IMR-90 (cell line): ENCODE measurements at regions not wholly inside any gene's neighbourhood (a gene's known extent, or its start where the extent isn't known, plus 50 kb on each side); places are given as distances from the start of the nearest gene placed in this dataset.

Experiments used
- ATAC-seq: fragments of 200-7000 bp; cut with Tn5 transposase; 2 replicates; pipeline ENCODE4 v1.9.1; 2020; ENCODE audit warnings: low read depth, mild to moderate bottlenecking, moderate library complexity
- BruUV-seq: library from RNA; stranded (reverse); fragments of 400-500 nt; replicated peaks from 2 replicates; lab custom pipeline; 2021; lab: Mats Ljungman, UMichigan
- CTCF ChIA-PET: fragments of 300-600 bp; formaldehyde crosslinking; extraction: SDS; loops from one replicate; lab custom pipeline; 2021; ENCODE audit warnings: antibody characterized with exemption; lab: Yijun Ruan, JAX
- POLR2A ChIA-PET: fragments of 300-600 bp; sonication (Branson Sonifier 250); formaldehyde crosslinking; loops from one replicate; lab custom pipeline; 2022; ENCODE audit warnings: antibody characterized with exemption; ENCODE audit not compliant: unreplicated experiment; lab: Charles Lee
- DNase-seq: peaks from one replicate; pipeline ENCODE4 v3.0.0; 2013
- H2AFZ ChIP-seq: replicated peaks from 2 replicates; pipeline ENCODE3; 2013; ENCODE audit warnings: low read length, mild to moderate bottlenecking; ENCODE audit not compliant: poor library complexity
- H2AK5ac ChIP-seq: 2 replicates; pipeline ENCODE4 v1.6.1; 2013; ENCODE audit warnings: low read depth, low read length, inconsistent platforms
- H2AK9ac ChIP-seq: replicated peaks from 2 replicates; pipeline ENCODE3; 2013; ENCODE audit warnings: mild to moderate bottlenecking, low read depth, low read length, moderate library complexity; ENCODE audit not compliant: poor library complexity
- H2BK120ac ChIP-seq: 2 replicates; pipeline ENCODE4 v1.6.1; 2013; ENCODE audit warnings: low read depth, low read length, inconsistent platforms
- H2BK15ac ChIP-seq: 3 replicates; pipeline ENCODE4 v1.6.1; 2013; ENCODE audit warnings: low read depth, low read length, inconsistent platforms
- H2BK20ac ChIP-seq: 2 replicates; pipeline ENCODE4 v1.6.1; 2013; ENCODE audit warnings: low read depth, mild to moderate bottlenecking, inconsistent platforms, low read length, moderate library complexity
- H2BK5ac ChIP-seq: 2 replicates; pipeline ENCODE4 v1.6.1; 2013; ENCODE audit warnings: mild to moderate bottlenecking, low read depth, low read length, inconsistent platforms; ENCODE audit not compliant: poor library complexity, severe bottlenecking
- H3K14ac ChIP-seq: replicated peaks from 2 replicates; pipeline ENCODE4 v1.6.1; 2013; ENCODE audit warnings: low read depth, low read length, inconsistent platforms
- H3K18ac ChIP-seq: 2 replicates; pipeline ENCODE4 v1.6.1; 2013; ENCODE audit warnings: low read depth, low read length, control low read depth
- H3K23ac ChIP-seq: 2 replicates; pipeline ENCODE4 v1.6.1; 2013; ENCODE audit warnings: low read depth, low read length, inconsistent platforms
- H3K27ac ChIP-seq: 2 replicates; pipeline ENCODE4 v1.5.1; 2013; ENCODE audit warnings: mild to moderate bottlenecking, control low read depth, low read length; ENCODE audit not compliant: insufficient read depth
- H3K27me3 ChIP-seq: 2 replicates; pipeline ENCODE4 v1.6.1; 2013; ENCODE audit warnings: low read length; ENCODE audit not compliant: control insufficient read depth, insufficient read depth
- H3K36me3 ChIP-seq: 2 replicates; pipeline ENCODE4 v1.6.1; 2013; ENCODE audit warnings: low read length, mixed read lengths; ENCODE audit not compliant: control insufficient read depth, insufficient read depth
- H3K4ac ChIP-seq: 2 replicates; pipeline ENCODE4 v1.6.1; 2013; ENCODE audit warnings: low read depth, low read length, inconsistent platforms
- H3K4me1 ChIP-seq: 2 replicates; pipeline ENCODE4 v1.6.1; 2013; ENCODE audit warnings: low read length, mixed read lengths; ENCODE audit not compliant: control insufficient read depth, insufficient read depth
- H3K4me2 ChIP-seq: 2 replicates; pipeline ENCODE4 v1.6.1; 2013; ENCODE audit warnings: low read depth, mild to moderate bottlenecking, control low read depth, low read length, moderate library complexity
- H3K4me3 ChIP-seq: 2 replicates; pipeline ENCODE4 v1.5.1; 2013; ENCODE audit warnings: low read depth, mild to moderate bottlenecking, control low read depth, low read length, moderate library complexity; ENCODE audit not compliant: insufficient read depth
- H3K56ac ChIP-seq: 2 replicates; pipeline ENCODE4 v1.6.1; 2013; ENCODE audit warnings: low read length, inconsistent platforms; ENCODE audit not compliant: insufficient read depth; ENCODE audit errors: extremely low read depth
- H3K79me1 ChIP-seq, 2 experiments: 2 replicates each; pipeline ENCODE4 v1.6.1; 2013; ENCODE audit warnings: low read length in 2 of 2, inconsistent platforms in 1 of 2, low read depth in 1 of 2
- H3K9ac ChIP-seq: 2 replicates; pipeline ENCODE4 v1.6.1; 2013; ENCODE audit warnings: low read depth, low read length, control low read depth
- H3K9me1 ChIP-seq: 2 replicates; pipeline ENCODE4 v1.6.1; 2013; ENCODE audit warnings: low read length, inconsistent platforms; ENCODE audit not compliant: insufficient read depth
- H3K9me3 ChIP-seq: 2 replicates; pipeline ENCODE4 v1.6.1; 2013; ENCODE audit warnings: low read length; ENCODE audit not compliant: control insufficient read depth, insufficient read depth
- H4K20me1 ChIP-seq: 2 replicates; pipeline ENCODE4 v1.6.1; 2013; ENCODE audit warnings: low read length, inconsistent platforms; ENCODE audit not compliant: insufficient read depth
- H4K5ac ChIP-seq: 2 replicates; pipeline ENCODE4 v1.6.1; 2013; ENCODE audit warnings: mild to moderate bottlenecking, low read depth, low read length, control low read depth
- H4K8ac ChIP-seq, 2 experiments: 2 replicates each; pipeline ENCODE4 v1.6.1; 2013; ENCODE audit warnings: low read depth in 2 of 2, low read length in 2 of 2, control low read depth in 1 of 2, inconsistent platforms in 1 of 2
- H4K91ac ChIP-seq: 2 replicates; pipeline ENCODE4 v1.6.1; 2013; ENCODE audit warnings: low read depth, low read length, inconsistent platforms; ENCODE audit not compliant: insufficient read depth
- CEBPB ChIP-seq: IDR thresholded peaks from 2 replicates; pipeline ENCODE4 v1.6.1; 2012; ENCODE audit warnings: low read depth, low read length, improper control_type of control experiment
- FOS ChIP-seq: fragments of 150-350 bp; IDR thresholded peaks from 2 replicates; pipeline ENCODE4 v1.6.1; 2016; ENCODE audit warnings: low read depth, low read length
- NFE2L2 ChIP-seq: fragments of 150-350 bp; IDR thresholded peaks from 2 replicates; pipeline ENCODE4 v1.6.1; 2016; ENCODE audit warnings: low read depth, mild to moderate bottlenecking, low read length
- POLR2A ChIP-seq: IDR thresholded peaks from 2 replicates; pipeline ENCODE4 v1.6.1; 2012; ENCODE audit warnings: mild to moderate bottlenecking, low read depth, low read length
- RCOR1 ChIP-seq: IDR thresholded peaks from 2 replicates; pipeline ENCODE4 v1.6.1; 2012; ENCODE audit warnings: mild to moderate bottlenecking, low read length, improper control_type of control experiment; ENCODE audit not compliant: insufficient replicate concordance
- RFX5 ChIP-seq: IDR thresholded peaks from 2 replicates; pipeline ENCODE4 v1.8.0; 2012; ENCODE audit warnings: low read depth, mild to moderate bottlenecking, low read length, moderate library complexity
- SMC3 ChIP-seq: fragments of 150-350 bp; IDR thresholded peaks from 2 replicates; pipeline ENCODE4 v1.6.1; 2016; ENCODE audit warnings: low read depth, mild to moderate bottlenecking, antibody characterized with exemption, low read length, moderate library complexity
- USF2 ChIP-seq: fragments of 150-350 bp; IDR thresholded peaks from 2 replicates; pipeline ENCODE4 v1.6.1; 2017; ENCODE audit warnings: mild to moderate bottlenecking, antibody characterized with exemption, low read length, low read depth
- WGBS, 2 experiments: methylation state at CpG; one replicate each; pipeline versions ENCODE4 v1.1.5 to v1.1.7; 2013; ENCODE audit warnings: missing lambda C conversion rate in 2 of 2; ENCODE audit not compliant: insufficient read length in 1 of 2; ENCODE audit errors: extremely low coverage in 2 of 2; 5-methylcytosine and 5-hydroxymethylcytosine counted together
- dilution Hi-C: fragments of 300-500 bp; cut with HindIII; formaldehyde crosslinking; loops from one replicate; pipeline ENCODE4 v1.14.3; 2018; ENCODE audit warnings: low sequenced_read_pairs; ENCODE audit not compliant: unreplicated experiment
- in situ Hi-C: fragments of 300-500 bp; cut with MboI; formaldehyde crosslinking; loops from 3 replicates; pipeline ENCODE4 v1.14.3; 2019; ENCODE audit warnings: low sequenced_read_pairs, inconsistent platforms, mixed read lengths
- intact Hi-C: fragments of 100-400 bp; cut with micrococcal nuclease; formaldehyde crosslinking; loops from 2 replicates; pipeline ENCODE4 v1.10.0; 2022
- TF ChIP-seq, protein P1 (sequence below): fragments of 150-350 bp; IDR thresholded peaks from 2 replicates; pipeline ENCODE4 v1.6.1; 2016; ENCODE audit warnings: low read depth, mild to moderate bottlenecking, low read length, moderate library complexity, borderline replicate concordance

GRCh38 chr6:145567684-145568252 lies 167.6 kb downstream of the EPM2A start:
- WGBS, 2 experiments, result no CpG with 5 or more reads among the region's 1 CpG
- no peak overlapping the region for H3K4me3 ChIP-seq
- no TSS peak for BruUV-seq
- H2BK120ac ChIP-seq, result no peak overlapping the region
- H2BK15ac ChIP-seq, result no peak overlapping the region
- H3K56ac ChIP-seq, result no peak overlapping the region
- H3K4me1 ChIP-seq, result no peaks in the 10 kb centered on the region
- DNase-seq (no peak), ATAC-seq (no peak)
- H3K9ac ChIP-seq, result no peak overlapping the region
- H3K79me1 ChIP-seq, result no peaks in the 10 kb centered on the region
- ChIA-PET CTCF (no interaction called here), POLR2A (interaction anchor here (0.6 kb wide), 1 partner anchor 9 kb away, joined by 3 read pairs; no protein-coding TSS in a partner anchor)
- TF ChIP-seq RFX5 (no peak), CEBPB (no peak), SMC3 (no peak), USF2 (no peak), POLR2A (no peak), RCOR1 (no peak), FOS (no peak), NFE2L2 (no peak)
- TF ChIP-seq, protein P1, sequence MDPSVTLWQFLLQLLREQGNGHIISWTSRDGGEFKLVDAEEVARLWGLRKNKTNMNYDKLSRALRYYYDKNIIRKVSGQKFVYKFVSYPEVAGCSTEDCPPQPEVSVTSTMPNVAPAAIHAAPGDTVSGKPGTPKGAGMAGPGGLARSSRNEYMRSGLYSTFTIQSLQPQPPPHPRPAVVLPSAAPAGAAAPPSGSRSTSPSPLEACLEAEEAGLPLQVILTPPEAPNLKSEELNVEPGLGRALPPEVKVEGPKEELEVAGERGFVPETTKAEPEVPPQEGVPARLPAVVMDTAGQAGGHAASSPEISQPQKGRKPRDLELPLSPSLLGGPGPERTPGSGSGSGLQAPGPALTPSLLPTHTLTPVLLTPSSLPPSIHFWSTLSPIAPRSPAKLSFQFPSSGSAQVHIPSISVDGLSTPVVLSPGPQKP, result no peak
- H3K27ac ChIP-seq, result no peak overlapping the region
- no peak overlapping the region for H3K23ac ChIP-seq
- H3K9me1 ChIP-seq, result 0 out of 2 replicates have a peak, but pooled peaks cover 3% of the 10 kb centered on the region
- H4K20me1 ChIP-seq, result no peaks in the 10 kb centered on the region
- no peak overlapping the region for H4K5ac ChIP-seq
- H3K4ac ChIP-seq, result no peak overlapping the region
- no peak overlapping the region for H2AK9ac ChIP-seq
- no peaks in the 10 kb centered on the region for H3K9me3 ChIP-seq
- H2AK5ac ChIP-seq, result no peak overlapping the region
- H3K27me3 ChIP-seq, result no peaks in the 10 kb centered on the region
- no peak overlapping the region for H3K4me2 ChIP-seq
- H4K8ac ChIP-seq, result no peak overlapping the region
- in situ Hi-C loops, result no loop called here
- H2AFZ ChIP-seq, result no peak overlapping the region
- H3K14ac ChIP-seq, result no peak overlapping the region
- H2BK5ac ChIP-seq, result no peak overlapping the region
- H4K91ac ChIP-seq, result no peak overlapping the region
- intact Hi-C loops, result no loop called here
- H2BK20ac ChIP-seq, result no peak overlapping the region
- H3K18ac ChIP-seq, result no peak overlapping the region
- dilution Hi-C loops, result no loop called here
- no peaks in the 10 kb centered on the region for H3K36me3 ChIP-seq
